SHP77 (cell line): ENCODE measurements at regions not wholly inside any gene's neighbourhood (a gene's known extent, or its start where the extent isn't known, plus 50 kb on each side); places are given as distances from the start of the nearest gene placed in this dataset.

Experiments used
- DNase-seq, 2 experiments: peaks; one replicate each; lab custom pipeline; 2025; lab: John Stamatoyannopoulos, UW

DNA sequence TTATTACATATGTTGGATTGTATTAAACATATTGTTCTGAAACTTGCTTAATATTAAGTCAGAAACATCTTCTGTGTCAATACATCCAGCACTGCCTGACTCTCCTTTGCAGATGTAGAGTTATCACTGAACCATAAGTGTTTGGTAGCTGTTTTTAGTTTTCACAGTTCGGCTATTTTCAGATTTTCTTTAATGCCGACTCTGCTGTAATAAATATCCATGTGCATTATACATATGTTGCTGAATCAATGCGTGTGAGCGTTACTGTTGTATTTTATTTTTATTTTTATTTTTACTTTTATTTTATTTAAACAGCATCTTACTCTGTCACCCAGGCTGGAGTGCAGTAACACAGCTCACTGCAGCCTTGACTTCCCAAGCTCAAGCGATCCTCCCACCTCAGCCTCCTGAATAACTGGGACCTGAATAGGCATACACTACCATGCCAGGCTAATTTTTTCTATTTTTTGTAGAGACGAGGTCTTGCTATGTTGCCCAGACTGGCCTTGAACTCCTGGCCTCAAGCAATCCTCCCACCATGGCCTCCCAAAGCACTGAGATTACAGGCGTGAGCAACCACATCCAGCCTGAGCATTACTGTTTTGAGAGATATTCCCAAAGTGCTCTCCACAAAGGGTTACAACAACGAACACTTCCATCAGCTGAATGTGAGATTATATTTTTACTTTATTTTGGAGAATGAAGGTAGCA lies 50.7 kb upstream of the NOCT start:
- DNase-seq: no peak

DNA sequence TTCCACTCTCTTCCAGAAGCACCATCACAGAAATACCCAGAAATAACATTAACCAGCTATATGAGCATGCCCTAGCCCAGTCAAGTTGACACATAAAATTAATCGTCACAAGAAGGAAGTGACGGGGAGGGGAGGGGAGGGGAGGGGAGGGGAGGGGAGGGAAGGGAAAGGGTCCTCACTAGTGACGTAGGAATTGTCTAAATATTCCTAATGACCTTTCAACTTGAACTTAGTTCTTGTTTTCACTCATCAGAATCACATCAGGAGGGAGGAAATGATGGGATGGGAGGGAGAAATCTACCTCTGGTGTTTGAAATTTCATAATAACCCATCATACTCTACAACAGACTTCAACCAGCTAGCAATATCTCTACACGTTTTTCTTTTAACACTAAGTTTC lies 52.2 kb upstream of the NOCT start:
- no peak for DNase-seq

DNA sequence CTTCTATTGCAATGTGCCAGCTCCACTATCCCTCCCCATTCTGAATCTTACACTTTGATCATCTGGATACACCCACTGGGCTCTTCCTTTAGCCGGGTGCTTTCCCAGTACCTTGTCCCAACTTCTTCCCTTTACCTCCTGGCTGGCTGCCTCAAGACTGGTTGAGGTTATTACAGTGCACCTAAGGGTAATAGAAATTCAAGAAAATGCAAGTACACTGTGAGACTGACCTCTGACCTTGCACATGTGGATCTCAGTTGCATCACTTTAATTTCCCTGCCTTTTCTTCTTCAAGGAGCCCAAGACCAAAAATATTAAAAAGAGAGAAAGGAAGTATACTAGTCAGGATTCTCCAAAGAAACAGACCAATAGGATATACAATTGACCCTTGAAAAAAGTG lies 53.9 kb upstream of the NOCT start:
- DNase-seq: no peak

DNA sequence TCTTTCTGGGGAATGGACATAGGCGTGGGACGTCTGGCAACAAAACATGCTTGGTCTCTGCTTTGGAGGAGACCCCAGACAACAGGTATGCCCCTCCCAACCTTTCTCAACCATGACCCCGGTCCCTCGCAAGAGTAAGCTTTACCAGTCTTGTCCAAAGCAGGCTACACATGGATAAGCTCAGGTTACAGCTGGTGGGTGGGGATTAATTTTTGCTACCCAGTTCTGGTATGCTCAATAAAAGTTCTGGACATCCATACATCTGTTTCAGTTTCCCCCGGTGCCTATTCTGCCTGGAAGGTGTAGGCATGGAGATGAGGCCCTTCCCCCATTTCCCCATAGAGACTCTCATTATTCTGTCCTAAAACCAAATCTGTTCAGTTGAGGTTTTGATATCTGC lies 54.5 kb upstream of the NOCT start:
- DNase-seq: no peak

- DNase-seq: no peak
These were observed 55.3 kb upstream of the NOCT start for GRCh38 chr4:138960175-138960710.

DNA sequence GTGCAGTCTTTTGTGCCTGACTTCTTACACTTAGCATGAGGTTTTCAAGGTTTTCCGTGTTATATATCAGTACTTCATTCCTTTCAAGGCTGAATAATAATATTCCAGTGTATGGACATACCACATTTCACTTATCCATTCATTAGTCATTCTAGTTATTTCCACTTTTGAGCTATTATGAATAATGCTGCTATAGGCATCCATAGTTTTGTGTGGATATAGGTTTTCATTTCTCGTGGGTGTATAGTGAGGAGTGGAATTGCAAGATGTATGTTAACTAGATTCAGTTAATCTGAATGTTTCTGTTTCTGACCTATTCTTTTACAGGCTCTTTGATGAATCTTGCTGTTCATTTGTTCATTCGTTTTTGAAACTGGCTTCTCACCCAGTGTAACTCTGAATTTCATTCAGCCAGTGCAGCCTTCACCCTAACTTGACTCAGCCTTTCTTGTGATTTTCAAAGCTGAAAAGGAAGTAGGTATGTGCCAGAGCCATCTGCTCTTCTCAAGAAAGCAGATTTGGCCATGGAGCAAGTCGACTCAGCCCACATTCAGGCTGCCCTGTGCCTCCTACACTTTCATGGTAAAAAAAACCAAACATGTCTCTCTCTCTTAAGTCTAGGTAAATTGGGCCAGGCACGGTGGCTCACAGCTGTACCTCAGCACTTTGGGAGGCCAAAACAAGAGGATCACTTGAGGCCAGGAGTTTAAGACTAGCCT lies 56.3 kb upstream of the NOCT start:
- DNase-seq: no peak

DNA sequence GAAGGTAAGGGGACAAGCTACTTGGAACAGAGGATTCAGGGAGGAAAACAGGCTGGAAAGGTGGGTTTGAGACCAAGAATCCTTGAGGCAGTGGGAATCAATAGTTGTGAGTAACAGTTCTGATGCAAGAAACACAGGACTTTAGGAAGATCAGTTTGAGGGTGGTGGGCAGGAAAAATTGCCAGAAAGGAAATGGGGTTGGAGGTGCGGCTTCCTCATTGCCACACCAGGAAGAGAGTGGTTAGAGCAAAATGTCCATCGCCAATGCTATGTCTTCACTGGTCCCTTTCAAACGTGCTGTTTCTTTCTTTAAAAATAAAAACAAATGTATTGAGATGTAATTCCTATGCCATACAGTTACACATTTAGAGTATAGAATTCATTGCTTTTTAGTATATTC lies 57.1 kb upstream of the NOCT start:
- DNase-seq: no peak

DNA sequence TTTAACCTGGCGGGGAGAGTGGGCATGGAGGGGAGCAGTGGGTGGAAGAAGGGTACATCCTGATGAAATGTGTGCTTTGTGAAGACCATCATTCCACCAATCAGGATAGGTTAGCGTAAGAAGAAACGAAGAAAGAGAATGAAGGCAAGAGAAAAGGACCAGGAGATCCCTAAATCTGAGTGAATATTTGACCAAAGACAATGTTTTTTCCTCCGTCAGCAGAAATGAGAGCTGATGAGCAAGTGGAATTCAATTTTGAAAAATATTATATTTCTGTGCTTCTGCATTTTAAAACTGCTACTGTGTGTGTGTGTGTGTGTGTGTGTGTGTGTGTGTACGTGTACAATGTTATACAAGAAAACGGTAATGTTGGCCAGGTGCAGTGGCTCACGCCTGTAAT lies 58.3 kb upstream of the NOCT start:
- no peak for DNase-seq

DNA sequence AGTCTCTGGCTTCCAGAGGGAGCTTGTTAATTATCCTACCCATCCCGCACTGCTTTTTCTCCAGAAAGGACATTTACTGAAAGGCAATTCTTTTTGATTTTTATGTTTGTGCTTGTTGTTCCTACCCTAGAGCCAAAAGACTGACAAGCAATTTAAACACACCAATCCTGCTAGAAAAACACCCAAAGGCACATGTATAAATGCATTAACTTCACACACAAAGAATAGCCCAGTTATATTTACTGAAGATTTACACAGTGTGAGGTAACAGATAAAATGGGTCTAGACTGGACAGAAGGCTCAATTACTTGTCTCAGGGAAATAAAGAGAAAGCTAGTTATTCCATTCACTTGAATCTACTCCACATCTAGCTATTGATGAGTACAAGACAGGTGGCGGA lies 61.2 kb upstream of the NOCT start:
- DNase-seq: no peak

- DNase-seq: no peak
These were observed 61.6 kb upstream of the NOCT start for GRCh38 chr4:138953961-138954371.

DNA sequence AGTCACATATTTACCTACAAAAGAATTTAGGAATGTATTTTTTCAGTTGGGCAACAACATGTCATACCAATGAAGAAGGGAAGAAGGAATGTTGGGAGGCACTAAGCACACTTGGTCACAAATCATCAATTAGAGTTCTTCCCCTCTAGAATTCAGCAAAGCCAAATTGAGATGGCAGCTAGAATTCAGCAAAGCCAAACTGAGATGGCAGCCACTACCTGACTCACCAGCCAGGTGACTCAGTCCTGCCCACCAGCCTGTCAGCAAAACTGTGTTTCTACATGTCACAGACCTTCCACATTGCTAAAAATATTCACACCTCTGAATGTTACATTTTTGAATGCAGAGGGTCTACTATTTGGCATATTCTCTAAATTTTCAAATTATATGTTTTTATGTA lies 63.2 kb upstream of the NOCT start:
- no peak for DNase-seq

GRCh38 chr4:138951764-138952163 lies 63.8 kb upstream of the NOCT start:
- DNase-seq: no peak

DNA sequence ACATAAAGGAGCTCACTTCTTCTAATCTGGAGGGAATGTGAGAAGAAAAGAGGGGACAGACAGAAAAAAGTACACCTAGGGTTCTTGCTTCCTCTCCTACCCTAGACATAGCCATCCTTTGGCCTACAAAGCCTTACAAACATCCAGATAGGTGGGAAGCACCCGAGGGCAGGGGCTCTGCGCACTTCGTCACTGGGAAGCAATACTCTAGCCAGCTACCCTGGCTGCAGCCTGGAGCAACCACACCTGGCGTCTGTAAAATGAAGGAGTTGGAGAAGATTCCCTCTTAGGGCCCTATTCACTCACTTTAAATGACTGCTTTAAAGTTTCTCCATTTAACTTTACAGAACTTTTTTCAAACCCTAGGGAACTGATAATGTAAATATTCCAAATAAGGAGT lies 65.7 kb upstream of the NOCT start:
- DNase-seq: no peak

GRCh38 chr4:138948918-138949317 lies 66.7 kb upstream of the NOCT start:
- no peak for DNase-seq

- no peak for DNase-seq
These were observed 69.3 kb upstream of the NOCT start for GRCh38 chr4:138946306-138946705.

DNA sequence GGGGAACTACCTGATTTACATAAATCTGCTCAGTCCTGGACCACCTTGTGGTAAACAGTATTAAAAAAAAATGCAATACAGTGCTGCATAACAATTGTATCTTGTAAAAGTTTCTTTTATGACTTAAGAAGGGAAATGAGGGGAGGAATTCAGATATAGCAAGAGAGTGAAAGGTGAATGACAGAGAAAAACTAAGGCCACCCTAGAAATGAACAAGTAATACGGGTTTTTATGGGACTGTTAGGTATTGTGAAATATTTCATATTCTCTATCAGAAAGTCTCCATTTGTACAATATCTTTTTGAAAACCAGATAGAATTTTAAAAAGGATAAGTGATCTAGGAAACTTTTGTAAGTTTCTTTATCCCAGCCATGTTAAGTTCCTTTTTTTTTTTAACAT lies 69.7 kb upstream of the NOCT start:
- no peak for DNase-seq

DNA sequence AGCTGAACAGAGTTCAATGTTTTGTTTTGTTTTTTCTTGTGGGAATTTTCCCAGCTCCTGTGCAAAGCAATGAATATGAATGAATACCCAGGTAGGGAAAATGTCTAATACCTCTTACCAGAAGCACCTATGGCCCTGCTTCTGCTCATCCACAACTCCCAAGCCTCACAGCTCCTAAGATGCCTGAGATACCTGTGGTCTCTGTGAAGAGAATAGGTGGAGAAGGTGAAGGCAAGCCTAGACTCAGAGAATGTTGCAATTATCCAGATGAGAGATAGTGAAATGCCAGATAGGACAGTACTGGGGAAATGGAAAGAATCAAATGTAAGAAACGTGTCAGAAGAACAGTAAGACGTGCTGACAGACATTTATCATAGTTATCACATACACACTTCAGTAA lies 70.2 kb upstream of the NOCT start:
- DNase-seq: no peak

DNA sequence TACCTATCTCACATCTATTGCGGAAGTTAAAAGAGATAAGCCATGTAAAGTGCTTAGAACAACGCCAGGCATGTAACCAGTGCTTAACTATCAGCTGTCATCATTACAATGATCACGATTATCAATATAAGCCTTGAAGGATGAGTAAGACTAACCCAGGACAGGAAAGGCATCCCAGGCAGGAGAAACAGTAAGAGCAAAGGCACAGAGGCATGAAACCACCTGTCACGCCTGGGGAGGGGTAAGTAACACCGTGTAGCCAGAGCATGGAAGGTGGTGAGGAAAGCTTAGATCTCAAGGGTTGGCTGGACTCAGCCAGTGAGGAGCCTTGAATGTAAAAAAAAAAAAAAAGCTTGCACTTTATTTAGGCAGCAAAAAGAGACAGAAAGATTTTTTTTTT lies 71.7 kb upstream of the NOCT start:
- no peak for DNase-seq

DNA sequence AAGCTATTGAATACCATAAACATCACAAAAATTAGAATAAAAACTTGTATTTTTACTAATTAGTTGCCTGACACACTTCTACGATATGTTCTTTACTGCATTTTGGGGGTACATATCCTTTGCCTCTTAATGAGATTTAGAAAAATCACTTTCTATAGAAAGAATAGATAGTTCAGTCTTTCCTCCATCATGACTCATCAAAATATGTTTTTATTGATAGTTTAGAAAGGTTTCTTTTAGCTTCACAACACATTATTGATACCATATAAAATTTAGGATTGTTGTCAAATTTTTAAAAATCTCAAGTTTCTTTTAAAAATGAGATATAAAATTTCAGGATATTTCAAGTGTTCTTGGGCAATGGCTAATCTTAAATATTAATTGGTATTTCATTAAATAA lies 74.5 kb upstream of the NOCT start:
- DNase-seq: no peak

DNA sequence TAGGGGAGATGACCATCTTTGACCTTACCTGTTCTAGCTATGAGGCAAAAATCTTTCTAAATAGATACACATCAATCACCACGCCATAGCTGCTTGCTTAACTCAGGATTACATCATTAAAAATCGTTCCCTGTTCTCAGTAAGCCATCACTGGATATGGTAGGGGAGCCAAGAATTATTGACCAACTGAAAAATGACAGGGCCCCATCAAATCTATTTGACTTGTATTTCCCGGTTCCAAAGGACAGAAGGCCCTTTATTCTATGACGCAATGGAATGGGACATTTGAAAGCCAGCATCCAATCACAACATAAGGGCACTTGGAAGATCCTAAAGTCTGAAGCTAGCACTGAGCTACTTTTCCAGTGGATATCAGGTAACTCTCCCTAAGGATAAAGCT lies 75.6 kb upstream of the NOCT start:
- no peak for DNase-seq

DNA sequence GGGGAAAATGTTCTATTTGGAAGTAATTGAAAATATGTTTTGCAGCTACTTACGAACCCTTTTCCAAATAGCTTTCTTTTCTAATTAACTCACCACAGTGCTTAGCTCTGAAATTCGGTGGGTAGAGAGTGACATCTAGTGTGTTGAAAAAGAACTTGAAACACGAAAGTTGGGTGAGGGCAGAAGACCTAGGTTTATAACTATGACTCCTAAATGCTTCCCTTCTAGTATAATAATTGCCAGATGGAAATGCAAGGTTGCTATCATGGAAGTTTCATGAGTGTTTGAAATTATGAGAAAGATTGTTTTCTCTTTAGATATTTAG lies 77.3 kb upstream of the NOCT start:
- peak; percentile 14 to 22 for DNase-seq

- no peak for DNase-seq
These were observed 80.3 kb upstream of the NOCT start for GRCh38 chr4:138935135-138935807.

DNA sequence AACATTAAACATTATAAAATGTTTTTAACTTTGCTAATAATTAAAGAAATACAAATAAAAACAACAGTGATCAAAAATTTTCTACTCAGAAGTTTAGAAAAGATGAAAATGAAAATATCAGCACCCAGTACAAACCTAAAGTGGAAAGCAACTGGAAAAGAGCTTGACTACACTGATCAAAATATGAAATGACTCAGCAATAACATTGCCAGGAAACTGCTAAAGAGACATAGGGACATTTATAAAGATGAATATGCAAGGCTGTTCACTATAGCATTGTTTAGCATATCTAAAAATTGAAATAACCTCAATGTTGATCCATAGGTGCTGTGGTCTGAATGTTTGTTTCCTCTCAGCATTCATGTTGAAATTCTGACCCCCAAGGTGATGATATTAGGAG lies 88.5 kb upstream of the NOCT start:
- no peak for DNase-seq
